NCI-H2029 (cell line): ENCODE measurements at regions not wholly inside any gene's neighbourhood (a gene's known extent, or its start where the extent isn't known, plus 50 kb on each side); places are given as distances from the start of the nearest gene placed in this dataset.

Experiments used
- DNase-seq: peaks from one replicate; lab custom pipeline; 2025; lab: John Stamatoyannopoulos, UW

DNA sequence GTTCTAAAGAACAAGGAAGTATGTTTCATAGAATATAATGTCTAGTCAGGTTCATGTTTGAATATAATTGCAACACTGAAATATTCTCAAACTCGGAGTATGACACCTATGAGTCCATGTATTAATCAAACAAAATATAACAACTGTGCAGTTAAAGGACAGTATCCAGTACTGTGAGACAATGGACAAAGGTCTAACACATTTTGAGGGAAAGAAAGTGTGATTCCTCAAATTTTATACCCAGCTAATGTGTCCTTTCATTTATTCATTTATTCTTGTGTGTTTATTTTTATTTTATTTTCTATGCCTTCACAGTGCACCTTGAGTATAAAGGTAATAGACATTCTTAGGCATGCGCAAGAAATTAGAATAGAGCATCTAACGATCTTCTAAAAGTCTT, 401.0 kb upstream of the ZFHX3 start:
- DNase-seq = no peak

DNA sequence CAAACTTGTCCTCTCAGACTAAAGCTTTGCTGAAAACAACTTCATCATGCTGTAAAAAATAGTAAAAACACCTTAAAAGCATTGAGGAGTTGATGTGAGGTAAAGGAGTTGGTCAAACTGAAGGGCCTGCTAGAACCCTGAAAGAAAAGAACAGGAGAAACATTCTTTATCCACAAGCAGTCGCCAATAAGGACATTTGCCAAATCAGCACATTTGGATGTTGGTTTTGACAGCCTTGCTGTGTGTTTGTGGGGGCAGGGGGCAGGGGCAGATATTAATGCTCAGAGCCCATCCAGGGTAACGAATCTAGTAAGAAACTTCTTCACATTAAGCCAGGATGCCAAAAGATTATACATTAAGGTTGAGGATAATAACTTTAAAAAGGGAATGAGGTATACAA, 399.9 kb upstream of the ZFHX3 start:
- DNase-seq = no peak

DNA sequence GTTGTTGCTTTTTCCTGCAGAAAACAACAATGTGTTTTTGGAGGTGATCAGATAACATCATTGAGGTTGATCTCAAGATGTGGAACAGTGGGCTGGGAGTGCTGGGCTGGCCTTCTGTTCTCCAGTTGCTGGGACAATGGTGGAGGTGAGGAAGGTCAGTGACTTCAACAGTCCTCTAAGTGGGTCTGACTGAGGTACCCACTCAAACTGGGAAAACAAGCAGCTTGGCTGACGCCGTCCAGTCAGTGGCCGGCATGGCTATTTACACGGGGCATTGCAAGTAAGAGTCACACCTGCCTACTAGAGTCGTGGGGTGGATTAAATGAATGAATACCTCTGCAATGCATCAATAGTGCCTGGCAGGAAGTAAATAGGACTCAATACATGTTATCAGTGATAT, 386.7 kb upstream of the ZFHX3 start:
- no peak for DNase-seq

DNA sequence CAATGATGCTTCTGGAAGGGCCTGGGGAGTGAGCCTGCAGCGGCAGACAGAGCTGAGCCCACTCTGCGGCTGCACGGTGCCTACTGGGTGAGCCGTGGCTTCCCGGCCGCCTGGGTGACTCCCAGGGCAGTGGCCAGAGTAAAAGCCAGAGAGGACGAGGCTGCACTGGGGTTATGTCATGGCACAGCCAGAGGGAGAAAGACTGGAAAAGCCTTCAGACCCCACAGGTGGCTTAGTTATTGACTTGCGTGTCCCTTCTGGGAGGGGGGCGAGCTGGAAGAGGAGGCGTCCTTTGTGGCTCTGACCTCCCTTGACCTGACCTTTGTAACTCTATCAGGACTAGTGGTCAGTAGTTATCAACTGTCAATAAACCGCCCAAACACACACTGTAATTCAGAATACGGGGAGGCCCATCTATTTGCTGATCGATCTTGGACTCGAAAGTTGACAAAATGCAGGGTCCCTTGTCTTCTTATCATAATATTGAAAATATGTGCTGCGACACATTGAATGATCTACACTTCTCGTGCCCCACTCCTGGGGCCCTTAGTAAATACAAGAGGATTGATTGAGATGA, 385.9 kb upstream of the ZFHX3 start:
- no peak for DNase-seq

DNA sequence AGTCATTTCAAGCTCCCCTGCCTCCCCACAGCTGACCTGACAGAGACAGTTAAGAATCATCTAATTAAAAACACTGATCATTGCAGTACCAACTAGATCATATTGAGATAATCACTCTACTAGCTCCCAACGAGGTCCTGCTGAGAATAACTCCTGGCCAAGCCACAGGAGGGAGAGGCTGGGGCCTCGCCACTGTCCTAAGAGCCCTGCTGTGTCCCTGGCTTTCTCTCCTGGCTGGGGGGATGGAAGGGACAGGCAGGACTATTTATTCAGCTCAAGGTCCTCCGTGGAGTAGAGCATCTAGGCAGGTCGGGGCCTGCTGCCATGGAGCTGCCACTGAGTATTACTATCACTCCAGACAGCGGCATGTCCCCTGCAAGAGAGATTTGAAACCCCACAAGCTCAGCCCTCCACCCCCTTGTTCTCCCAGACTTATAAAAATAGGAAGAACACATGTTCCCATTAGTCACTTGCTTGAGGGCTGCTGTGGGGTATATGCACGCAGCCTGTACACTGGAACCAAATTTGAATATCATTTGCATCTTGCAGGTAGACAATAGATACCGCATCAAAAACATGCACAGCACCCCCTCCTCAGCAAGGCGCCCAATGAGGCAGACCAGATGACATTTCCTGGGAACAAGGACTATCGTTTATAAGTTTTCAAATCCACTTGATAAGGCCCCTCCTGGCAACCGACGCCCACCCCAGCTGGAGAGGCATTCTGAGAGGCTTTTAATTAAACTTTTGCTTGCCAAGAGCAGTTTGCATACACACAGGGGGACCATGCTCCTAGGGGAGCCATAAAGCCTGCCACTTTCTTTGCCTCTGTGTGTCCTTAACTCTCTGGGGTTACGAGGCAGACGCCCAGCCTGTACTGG, 385.2 kb upstream of the ZFHX3 start:
- DNase-seq = no peak

DNA sequence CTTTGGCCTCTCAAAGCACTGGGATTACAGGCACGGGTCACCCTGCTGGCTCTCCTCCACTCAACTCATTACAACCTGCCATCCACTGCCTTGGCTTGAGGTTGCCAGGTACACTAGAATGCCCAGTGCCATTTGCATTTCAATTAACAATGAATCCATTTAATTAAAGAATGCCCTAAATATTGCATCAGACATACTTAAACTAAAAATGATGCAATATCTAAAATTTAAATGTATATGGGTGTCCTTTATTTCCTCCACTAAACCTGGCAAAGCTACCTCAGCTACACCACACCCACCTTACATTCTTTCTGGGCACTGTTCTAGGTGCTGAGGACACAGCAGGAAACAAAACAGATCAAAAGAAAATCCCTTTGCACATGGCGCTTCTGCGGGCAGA, 382.2 kb upstream of the ZFHX3 start:
- DNase-seq = no peak

DNA sequence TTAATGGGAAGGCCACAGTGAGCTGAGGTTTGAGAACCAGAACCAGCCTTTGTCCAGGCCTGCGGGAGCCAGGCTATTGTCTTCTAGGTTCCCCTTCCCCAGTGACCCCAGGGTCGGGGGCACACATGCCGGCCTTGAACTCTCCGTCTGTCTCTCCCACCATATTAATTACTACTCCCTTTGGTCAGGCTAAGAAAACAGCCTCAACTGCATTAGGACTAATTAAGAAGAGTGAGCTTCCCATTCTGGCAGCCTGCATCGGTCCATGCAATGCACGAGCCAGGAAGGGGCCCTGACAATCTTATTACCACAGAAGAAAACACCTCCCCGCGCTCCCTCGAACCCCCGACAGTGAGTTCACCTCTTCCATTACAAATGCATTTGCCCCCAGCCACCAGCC, 380.2 kb upstream of the ZFHX3 start:
- DNase-seq = no peak

DNA sequence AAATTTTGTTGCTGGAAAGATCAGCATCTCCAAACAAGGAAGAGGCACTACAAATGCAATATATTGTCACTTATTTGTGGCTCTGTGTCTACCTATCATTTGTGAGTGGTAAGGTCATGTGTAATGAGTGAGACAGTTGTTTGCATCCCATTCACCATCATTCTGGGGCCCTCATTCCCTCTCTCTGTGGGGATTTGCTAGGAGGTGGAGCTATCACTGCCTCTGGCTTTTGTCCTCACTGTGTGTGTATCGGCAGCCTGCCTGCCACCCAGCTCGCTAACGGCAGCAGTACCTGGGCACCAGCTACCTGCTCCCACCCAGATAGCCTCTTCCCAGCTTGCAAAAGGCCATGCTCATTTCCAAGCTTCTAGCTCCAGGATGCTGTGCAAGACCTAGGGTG, 379.2 kb upstream of the ZFHX3 start:
- no peak for DNase-seq

DNA sequence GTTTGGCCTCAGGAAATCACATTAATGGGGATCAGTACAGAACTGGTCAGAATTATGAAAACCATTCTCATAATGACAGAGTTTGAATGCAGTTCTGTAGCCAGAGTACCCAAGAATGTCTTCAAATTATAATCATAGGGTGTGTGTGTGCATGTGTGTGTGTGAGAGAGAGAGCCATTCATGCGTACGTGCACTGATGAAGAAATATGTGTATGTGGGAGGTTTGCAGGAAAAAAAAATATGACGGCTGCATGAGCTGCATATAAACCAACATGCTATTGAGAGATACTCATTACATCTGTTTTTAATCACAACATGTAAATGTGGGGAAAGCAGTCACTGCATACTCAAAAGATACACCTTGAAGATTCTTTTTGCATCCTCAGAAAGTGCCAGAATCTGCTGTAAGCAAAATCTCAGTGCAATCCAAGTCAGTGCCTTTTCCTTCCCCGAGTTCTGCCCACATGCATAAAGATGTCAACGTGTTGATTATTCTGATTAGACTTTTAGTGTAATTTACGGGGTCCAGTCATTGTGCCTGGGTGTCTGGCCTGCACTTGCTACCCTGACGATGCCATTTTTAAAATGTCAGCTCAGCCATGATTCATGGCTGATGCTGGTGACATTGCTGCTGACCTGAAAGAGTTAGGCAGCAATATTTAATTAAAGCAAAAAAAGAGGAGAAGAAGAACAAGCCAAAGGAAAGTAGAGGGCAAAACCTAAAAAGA, 378.7 kb upstream of the ZFHX3 start:
- DNase-seq = no peak

DNA sequence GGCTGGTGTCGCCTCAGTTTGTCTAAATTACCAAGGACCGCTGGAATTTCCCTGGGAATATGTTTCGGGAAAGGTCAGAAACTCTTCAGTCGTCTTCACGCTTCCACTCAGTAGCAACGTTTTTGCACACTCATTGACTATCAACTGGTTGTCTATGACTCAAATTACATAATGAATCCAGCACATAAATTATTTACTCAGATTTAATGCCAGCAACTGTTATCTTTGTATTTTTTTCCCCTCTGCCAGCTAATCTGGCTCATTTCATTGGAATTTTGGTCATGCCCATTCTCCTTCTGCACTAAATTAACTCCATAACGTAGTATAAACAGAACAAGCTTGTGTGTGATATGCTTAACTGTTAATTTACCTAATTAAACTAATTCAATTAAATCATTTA, 372.7 kb upstream of the ZFHX3 start:
- DNase-seq = no peak

DNA sequence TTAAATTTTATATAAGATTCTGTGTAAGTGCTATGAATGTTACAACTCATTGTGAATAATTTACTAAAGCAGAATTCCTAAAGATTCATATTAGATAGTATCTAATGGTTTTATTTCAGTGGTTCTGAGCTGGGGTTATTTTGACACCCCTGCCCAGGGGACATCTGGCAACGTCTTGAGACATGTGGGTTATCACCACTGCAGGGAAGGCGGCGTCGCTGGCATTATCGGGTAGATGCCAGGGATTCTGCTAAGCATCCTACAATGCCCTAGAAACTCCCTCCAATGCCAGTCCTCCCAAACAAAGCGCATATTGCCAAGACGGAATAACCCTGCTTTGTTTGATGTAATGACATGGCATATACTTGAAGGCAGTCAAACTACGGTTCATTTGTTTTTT, 372.3 kb upstream of the ZFHX3 start:
- DNase-seq = no peak

DNA sequence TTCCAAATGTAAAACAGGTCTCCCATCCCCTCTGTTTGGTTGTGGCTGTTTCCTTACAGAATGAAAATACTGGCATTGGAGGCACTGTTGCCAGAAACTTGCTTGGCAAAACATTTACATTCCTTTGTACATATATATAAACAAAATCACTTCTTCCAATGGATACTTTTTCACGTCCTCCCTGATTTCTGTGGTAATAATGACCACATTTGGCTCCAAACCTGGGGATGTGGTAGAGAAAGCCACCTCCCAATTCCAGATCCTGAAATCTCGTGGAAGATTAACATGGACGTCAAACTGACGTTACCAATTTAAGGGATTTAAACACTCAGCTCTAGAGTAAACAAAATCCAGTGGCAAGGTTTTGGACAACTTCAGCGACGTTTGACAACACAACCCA, 370.8 kb upstream of the ZFHX3 start:
- no peak for DNase-seq

DNA sequence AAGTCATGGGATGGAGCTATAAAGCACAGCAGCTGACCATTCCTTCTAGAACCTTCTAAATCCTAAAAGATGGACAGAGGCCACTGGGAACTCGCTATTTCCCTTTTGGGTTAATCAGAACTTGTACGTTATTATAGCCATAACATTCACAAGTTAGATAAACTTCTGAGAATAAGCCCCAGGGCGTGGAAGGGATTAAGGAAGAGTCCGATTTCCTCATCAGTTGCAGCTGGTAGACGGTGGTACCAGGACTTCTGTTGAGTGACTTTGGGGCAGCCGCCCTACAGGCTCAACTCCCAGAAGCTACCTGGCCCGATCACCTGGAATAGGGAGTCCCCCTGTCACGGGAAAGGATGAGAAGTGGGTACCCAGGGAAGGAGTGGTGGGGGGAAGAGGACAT, 370.1 kb upstream of the ZFHX3 start:
- DNase-seq = no peak

DNA sequence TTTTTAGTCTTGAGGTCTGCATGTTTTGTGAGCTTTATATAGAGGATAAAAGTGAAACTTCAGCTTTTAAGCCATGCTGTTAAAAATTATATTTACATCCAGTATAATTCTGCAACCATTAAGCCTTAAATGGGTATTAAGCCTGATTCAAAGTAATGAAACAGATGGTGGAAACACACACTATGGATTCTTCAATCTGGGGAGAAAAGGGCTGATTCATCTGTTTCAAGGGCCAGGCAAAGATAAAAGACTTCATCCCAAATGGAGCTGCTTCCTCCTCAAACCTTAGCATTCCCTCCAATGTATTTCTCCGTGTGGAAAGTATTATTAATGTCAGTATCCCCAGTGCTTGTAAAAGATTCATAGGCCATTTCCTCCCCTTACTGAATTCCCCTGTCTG, 367.4 kb upstream of the ZFHX3 start:
- no peak for DNase-seq

DNA sequence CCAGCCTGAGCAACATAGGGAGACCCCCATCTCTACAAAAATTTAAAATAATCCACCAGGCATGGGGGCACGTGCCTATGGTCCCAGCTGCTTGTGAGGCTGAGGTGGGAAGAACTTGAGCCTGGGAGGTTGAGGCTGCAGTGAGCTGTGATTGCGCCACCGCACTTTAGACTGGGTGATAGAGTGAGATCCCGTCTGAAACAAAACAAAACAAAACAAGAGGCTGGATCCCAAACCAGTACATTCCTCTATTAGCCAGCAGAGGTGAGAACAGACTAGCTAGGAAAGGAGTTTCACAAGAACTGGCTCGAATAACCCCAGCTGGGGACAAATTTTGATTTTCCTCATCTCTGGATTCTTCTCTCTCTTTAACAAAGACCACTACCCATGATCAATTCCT, 366.7 kb upstream of the ZFHX3 start:
- DNase-seq = no peak

DNA sequence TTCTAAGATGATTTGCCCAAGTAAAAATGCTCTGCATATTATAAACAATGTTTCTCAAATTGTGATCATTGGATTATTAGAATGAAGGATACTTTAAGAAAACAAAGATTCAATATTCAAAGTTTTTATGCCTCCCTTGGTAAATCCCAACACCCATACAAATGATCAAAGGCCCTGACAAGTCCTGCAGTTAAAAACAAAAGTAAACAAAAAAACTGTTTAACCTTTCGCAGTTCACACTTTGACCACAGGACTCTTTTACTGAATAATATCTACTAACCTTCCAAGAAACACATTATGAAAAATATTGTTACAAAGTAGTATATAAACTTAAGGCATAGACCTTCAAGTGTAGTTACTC, 365.9 kb upstream of the ZFHX3 start:
- no peak for DNase-seq

DNA sequence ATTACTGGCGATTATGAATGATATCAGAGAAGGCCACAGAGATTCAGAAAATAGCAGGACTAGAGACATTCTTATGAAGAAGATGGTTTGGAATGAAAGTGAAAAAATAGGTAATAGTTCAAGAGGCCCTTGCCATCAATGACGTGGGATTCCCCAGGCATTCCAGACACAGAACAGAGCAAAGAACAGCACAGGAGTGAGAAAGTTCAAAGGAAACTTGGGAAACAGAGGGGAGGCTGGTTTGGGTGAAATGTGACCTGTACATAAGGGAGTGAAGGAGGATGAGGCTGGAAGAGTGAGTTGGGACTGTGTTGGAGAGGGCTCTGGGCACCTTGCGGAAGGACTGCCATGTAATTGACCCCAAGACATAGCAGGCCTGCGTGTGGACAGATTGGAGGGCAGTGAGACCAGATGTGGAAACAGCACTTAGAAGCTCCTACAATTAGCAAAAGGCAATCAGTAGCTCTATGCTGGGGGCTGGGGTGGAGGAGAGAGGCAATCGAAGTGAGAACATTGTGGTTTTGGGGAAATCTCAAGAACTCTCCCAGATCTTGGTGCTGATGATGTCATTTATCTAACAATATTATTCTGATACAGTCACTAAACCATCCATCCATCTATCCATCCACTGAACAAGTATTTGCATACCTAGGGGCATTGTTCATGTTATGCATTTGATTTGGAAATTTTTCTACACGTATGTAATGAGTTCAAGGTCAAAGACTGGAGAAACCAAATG, 365.3 kb upstream of the ZFHX3 start:
- DNase-seq = no peak

DNA sequence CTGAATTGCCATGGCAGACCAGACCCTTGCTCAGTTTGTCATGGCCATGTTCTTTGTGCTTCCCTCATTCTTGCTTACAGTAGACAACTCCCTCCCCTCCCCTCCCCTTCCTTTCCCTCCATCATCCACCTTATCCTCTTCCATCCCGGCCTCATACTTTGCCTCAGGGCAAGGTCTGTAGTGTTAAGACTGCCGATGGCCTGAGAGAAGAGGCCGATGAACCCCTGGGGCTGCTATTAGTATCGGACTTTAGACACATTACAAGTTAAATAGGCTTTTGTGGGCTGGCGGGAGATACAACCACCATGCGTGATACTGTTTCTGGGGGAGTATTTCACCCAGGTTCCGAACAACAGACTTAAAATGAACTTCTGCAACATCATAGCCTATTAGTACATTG, 364.5 kb upstream of the ZFHX3 start:
- no peak for DNase-seq

DNA sequence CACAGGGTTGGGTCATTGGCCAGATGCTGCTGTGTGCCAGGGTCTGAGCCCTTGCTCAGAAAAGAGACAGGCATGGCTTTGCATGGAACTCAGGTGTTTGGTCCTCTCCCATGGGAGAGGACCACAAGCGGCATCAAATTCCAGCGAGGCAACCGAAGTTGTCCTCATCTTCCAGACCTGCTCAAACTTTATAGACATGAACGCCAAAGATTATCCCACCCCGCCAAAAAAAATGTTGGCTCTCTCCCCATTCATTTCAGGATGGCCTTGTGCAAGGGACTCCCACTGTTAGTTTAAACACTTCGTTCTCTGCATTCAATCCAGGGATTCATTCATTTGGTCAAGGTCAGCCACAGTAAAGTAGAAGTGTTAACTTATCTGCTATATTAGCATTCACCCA, 360.8 kb upstream of the ZFHX3 start:
- DNase-seq = no peak

DNA sequence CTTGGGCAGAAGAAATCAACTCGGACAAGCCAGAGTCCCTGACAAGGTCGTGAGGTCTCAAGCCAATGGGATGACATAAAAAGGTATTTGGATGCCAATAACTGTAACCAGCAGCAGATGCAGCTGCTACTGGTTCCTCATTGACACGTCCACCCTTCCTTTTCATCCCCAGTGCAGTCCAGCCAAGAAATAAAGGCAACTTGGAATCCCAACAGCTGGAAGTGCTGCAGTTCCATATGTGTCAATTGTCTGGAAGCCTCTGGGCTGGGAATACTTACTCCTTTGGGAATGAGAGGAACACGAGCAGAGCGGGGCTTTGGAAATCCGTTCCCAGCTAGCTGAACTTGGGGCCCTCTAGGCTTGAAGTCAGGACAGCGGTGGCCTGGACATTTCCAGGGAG, 360.4 kb upstream of the ZFHX3 start:
- DNase-seq = no peak

DNA sequence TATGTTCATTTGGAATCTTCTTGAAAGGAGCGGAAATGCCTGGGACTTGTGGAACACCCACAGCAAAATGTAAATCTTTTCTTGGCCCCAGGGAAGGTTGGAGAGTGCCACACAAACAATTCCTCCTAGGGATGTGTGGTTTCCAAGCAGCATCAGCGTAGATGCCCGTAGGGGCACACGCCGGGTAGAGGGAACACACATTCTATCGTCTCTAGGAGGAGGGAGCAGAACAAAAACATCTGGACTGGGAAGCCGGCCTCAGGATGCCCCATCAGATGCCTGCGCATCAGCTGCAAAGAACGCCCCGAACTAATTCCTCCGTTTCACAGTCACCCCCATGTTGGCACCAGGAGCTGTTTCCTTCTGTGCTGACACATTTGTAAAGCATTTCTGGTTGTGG, 357.9 kb upstream of the ZFHX3 start:
- no peak for DNase-seq

DNA sequence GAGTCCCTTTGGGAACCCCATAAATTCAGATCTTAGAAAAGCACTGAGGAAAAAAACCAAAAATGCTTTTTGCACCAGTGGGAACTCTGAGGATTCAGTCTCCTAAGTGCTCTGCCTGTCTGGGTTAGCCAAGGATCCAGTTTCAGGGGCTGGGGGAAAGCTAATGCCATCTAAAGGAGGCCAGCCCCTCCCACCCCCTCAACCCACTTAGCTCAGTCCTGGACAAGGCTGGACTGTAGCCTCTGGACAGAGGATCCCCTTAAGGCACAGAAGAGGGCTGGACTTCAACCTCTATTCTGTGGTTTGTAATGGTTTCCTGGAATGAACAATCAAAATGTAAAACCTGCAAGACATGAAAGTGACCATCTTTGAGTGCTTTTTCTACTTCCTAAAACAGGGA, 356.1 kb upstream of the ZFHX3 start:
- DNase-seq = no peak

DNA sequence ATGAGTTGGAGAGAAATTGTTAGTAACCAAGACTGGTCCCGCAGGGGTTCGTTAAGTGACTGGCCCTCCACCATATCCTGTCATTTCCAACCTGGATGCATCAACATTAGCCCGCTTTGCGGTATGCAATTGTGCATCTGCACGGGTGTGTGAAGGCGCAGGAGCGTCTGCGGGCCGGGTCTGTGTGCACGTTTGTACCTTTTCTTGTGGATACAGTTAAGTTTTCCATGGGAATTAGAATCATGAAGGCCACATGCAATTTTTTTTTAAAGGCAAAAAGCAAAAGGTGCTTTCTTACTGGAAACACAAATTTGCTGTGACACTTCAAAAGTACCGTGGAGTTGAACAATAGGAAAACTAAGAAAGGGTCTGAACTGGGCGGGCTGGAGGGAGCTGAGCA, 355.4 kb upstream of the ZFHX3 start:
- no peak for DNase-seq
